ENCODE measurements at regions not wholly inside any gene's neighbourhood (a gene's known extent, or its start where the extent isn't known, plus 50 kb on each side); places are given as distances from the start of the nearest gene placed in this dataset.

- H3K27ac ChIP-seq: no peak overlapping the region
- H3K9me3 ChIP-seq: no peaks in the 10 kb centered on the region
- no peak for TF ChIP-seq POLR2A (IDR thresholded peaks at IDR 0.05)
- TF ChIP-seq POLR2AphosphoS5 (IDR thresholded peaks at IDR 0.05): no peak
- no peak for TF ChIP-seq EP300 (IDR thresholded peaks at IDR 0.05)
- no peak for TF ChIP-seq CTCF (IDR thresholded peaks at IDR 0.05)
- DNase-seq (no peak), ATAC-seq (ENCODE audit: low FRiP score in 2 of 2) (no peak)
- 70 to 75% methylated on average over 11 to 12 of the region's 13 CpGs for WGBS, 2 donors
- no peaks in the 10 kb centered on the region for H3K4me1 ChIP-seq
- no peaks in the 10 kb centered on the region for H3K36me3 ChIP-seq
- no peak overlapping the region for H3K4me3 ChIP-seq
- H3K27me3 ChIP-seq: no peaks in the 10 kb centered on the region
Measured at GRCh38 chr1:29786791-29787732, 550.7 kb downstream of the PTPRU start.

- no peak for DNase-seq
- Histone ChIP-seq H3K4me1 (no peaks in the 10 kb centered on the region), H3K9me3 (no peaks in the 10 kb centered on the region), H3K27me3 (no peaks in the 10 kb centered on the region), H3K27ac (no peak overlapping the region), H3K4me3 (no peak overlapping the region), H3K36me3 (no peaks in the 10 kb centered on the region)
- ATAC-seq (ENCODE audit: low FRiP score in 2 of 2): no peak
- no peak for TF ChIP-seq CTCF (IDR thresholded peaks at IDR 0.05)
- 75 to 90% methylated on average over 2 to 4 of the region's 4 CpGs for WGBS, 2 donors
Measured at GRCh38 chr1:29786195-29786594, 549.9 kb downstream of the PTPRU start.

GRCh38 chr1:29785554-29785953 is 549.2 kb downstream of the PTPRU start:
- H3K36me3 ChIP-seq: no peaks in the 10 kb centered on the region
- H3K9me3 ChIP-seq: no peaks in the 10 kb centered on the region
- H3K4me1 ChIP-seq: no peaks in the 10 kb centered on the region
- no peak for TF ChIP-seq POLR2A (IDR thresholded peaks at IDR 0.05)
- no peak for TF ChIP-seq EP300 (IDR thresholded peaks at IDR 0.05)
- no peak for TF ChIP-seq CTCF (IDR thresholded peaks at IDR 0.05)
- TF ChIP-seq POLR2AphosphoS5 (IDR thresholded peaks at IDR 0.05): no peak
- no peaks in the 10 kb centered on the region for H3K27me3 ChIP-seq
- ATAC-seq (ENCODE audit: low FRiP score in 2 of 2): no peak
- H3K4me3 ChIP-seq: no peak overlapping the region
- 67 to 91% methylated on average over 3 to 5 of the region's 5 CpGs for WGBS, 2 donors
- H3K27ac ChIP-seq: no peak overlapping the region
- peak in 1 of 2 donors; percentile 46 for DNase-seq

GRCh38 chr1:29785137-29785527 is 548.8 kb downstream of the PTPRU start:
- TF ChIP-seq CTCF (IDR thresholded peaks at IDR 0.05): no peak
- TF ChIP-seq POLR2AphosphoS5 (IDR thresholded peaks at IDR 0.05): no peak
- TF ChIP-seq EP300 (IDR thresholded peaks at IDR 0.05): no peak
- TF ChIP-seq POLR2A (IDR thresholded peaks at IDR 0.05): no peak
- 70 to 74% methylated on average over 7 of the region's 7 CpGs for WGBS, 2 donors
- no peaks in the 10 kb centered on the region for H3K9me3 ChIP-seq
- no peak overlapping the region for H3K4me3 ChIP-seq
- H3K27me3 ChIP-seq: no peaks in the 10 kb centered on the region
- ATAC-seq (ENCODE audit: low FRiP score in 2 of 2): no peak
- no peaks in the 10 kb centered on the region for H3K4me1 ChIP-seq
- no peak overlapping the region for H3K27ac ChIP-seq
- H3K36me3 ChIP-seq: no peaks in the 10 kb centered on the region
- DNase-seq: peak in 1 of 2 donors; percentile 36

Data from upper lobe of left lung (tissue), 6 donors.